ENCODE measurements at regions not wholly inside any gene's neighbourhood (a gene's known extent, or its start where the extent isn't known, plus 50 kb on each side); places are given as distances from the start of the nearest gene placed in this dataset.

- TF ChIP-seq CTCF (IDR thresholded peaks at IDR 0.05 in 4 of 5, conservative IDR thresholded peaks at IDR 0.05 in 1 of 5) (no peak), POLR2A (IDR thresholded peaks at IDR 0.05) (no peak)
Measured at GRCh38 chr4:53818104-53818503, 226.8 kb upstream of the LNX1 start.

Data from gastrocnemius medialis (tissue), 4 donors.